SK-N-SH (cell line): ENCODE measurements at regions not wholly inside any gene's neighbourhood (a gene's known extent, or its start where the extent isn't known, plus 50 kb on each side); places are given as distances from the start of the nearest gene placed in this dataset.

Experiments
- ELF1 ChIP-seq: IDR thresholded peaks from 2 replicates; pipeline ENCODE4 v1.4.0; 2012
- EP300 ChIP-seq, 2 experiments: IDR thresholded peaks; 2 replicates each; pipeline versions ENCODE4 v1.4.0 to v1.6.1; 2012; ENCODE audit warnings: borderline replicate concordance in 1 of 2, low read depth in 1 of 2, low read length in 1 of 2
- FOXM1 ChIP-seq: IDR thresholded peaks from 2 replicates; pipeline ENCODE4 v1.4.0; 2012; ENCODE audit warnings: low read depth, mild to moderate bottlenecking
- JUND ChIP-seq: IDR thresholded peaks from 2 replicates; pipeline ENCODE4 v1.4.0; 2012
- MXI1 ChIP-seq: IDR thresholded peaks from 2 replicates; pipeline ENCODE4 v1.6.1; 2012; ENCODE audit warnings: mild to moderate bottlenecking, low read depth, low read length, improper control_type of control experiment
- NFIC ChIP-seq: IDR thresholded peaks from 2 replicates; pipeline ENCODE4 v1.4.0; 2012; ENCODE audit warnings: borderline replicate concordance
- POLR2AphosphoS5 ChIP-seq: IDR thresholded peaks from 2 replicates; pipeline ENCODE4 v1.6.1; 2012; ENCODE audit warnings: low read depth, low read length
- RFX5 ChIP-seq: IDR thresholded peaks from 2 replicates; pipeline ENCODE4 v1.6.1; 2012; ENCODE audit warnings: mild to moderate bottlenecking, improper control_type of control experiment, low read length
- RXRA ChIP-seq: IDR thresholded peaks from 2 replicates; pipeline ENCODE4 v1.4.0; 2012; ENCODE audit warnings: low read depth, mild to moderate bottlenecking, borderline replicate concordance
- SMC3 ChIP-seq: IDR thresholded peaks from 2 replicates; pipeline ENCODE4 v1.6.1; 2012; ENCODE audit warnings: low read depth, low read length, improper control_type of control experiment
- TAF1 ChIP-seq: IDR thresholded peaks from 2 replicates; pipeline ENCODE4 v1.6.1; 2012; ENCODE audit warnings: low read depth, mild to moderate bottlenecking, low read length, moderate library complexity, borderline replicate concordance
- TF ChIP-seq, protein P1 (sequence below): IDR thresholded peaks from 2 replicates; pipeline ENCODE4 v1.6.1; 2012; ENCODE audit warnings: mild to moderate bottlenecking, low read depth, low read length, moderate library complexity
- TF ChIP-seq, protein P2 (sequence below): fragments of 200-600 bp; sonication (generic); IDR thresholded peaks from 2 replicates; pipeline ENCODE4 v1.6.1; 2017; ENCODE audit warnings: antibody characterized with exemption, mild to moderate bottlenecking, moderate library complexity
- TF ChIP-seq, protein P3 (sequence below): fragments of 150-350 bp; IDR thresholded peaks from 2 replicates; pipeline ENCODE4 v1.6.1; 2017; ENCODE audit warnings: antibody characterized with exemption, low read length, low read depth, borderline replicate concordance

DNA sequence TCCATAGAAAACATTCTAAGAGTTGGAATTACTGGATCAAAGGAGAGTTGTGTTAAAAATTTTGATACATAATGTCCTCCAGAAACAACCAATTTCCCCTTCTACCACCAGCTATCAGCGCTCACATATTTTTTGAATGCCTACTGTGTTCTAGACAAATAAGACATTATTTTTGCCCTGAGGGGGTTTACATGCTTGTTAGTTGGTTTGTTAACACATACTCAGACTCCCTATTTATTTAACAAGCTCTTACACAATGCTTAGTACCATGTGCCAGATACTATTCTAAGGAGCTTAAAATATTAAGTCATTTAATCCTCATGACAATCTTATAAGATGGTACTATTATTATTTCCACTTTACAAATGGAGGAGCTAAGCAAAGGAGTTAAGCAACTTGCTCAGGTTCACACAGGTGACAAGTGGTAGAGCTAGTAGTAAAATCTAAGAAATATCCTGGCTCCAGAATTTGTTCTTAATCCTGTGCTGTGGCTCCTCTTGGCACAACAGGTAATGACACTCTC, 194.2 kb downstream of the UTP18 start:
- TF ChIP-seq ELF1 (no peak), RFX5 (no peak), TAF1 (no peak), FOXM1 (no peak), POLR2AphosphoS5 (no peak), JUND (no peak), NFIC (no peak), MXI1 (no peak), RXRA (no peak), SMC3 (no peak), EP300 (IDR thresholded peaks at IDR 0.05; ENCODE audit: borderline replicate concordance in 1 of 2, low read depth in 1 of 2, low read length in 1 of 2) (no peak)
- TF ChIP-seq, protein P1, sequence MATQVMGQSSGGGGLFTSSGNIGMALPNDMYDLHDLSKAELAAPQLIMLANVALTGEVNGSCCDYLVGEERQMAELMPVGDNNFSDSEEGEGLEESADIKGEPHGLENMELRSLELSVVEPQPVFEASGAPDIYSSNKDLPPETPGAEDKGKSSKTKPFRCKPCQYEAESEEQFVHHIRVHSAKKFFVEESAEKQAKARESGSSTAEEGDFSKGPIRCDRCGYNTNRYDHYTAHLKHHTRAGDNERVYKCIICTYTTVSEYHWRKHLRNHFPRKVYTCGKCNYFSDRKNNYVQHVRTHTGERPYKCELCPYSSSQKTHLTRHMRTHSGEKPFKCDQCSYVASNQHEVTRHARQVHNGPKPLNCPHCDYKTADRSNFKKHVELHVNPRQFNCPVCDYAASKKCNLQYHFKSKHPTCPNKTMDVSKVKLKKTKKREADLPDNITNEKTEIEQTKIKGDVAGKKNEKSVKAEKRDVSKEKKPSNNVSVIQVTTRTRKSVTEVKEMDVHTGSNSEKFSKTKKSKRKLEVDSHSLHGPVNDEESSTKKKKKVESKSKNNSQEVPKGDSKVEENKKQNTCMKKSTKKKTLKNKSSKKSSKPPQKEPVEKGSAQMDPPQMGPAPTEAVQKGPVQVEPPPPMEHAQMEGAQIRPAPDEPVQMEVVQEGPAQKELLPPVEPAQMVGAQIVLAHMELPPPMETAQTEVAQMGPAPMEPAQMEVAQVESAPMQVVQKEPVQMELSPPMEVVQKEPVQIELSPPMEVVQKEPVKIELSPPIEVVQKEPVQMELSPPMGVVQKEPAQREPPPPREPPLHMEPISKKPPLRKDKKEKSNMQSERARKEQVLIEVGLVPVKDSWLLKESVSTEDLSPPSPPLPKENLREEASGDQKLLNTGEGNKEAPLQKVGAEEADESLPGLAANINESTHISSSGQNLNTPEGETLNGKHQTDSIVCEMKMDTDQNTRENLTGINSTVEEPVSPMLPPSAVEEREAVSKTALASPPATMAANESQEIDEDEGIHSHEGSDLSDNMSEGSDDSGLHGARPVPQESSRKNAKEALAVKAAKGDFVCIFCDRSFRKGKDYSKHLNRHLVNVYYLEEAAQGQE = no peak
- TF ChIP-seq, protein P2, sequence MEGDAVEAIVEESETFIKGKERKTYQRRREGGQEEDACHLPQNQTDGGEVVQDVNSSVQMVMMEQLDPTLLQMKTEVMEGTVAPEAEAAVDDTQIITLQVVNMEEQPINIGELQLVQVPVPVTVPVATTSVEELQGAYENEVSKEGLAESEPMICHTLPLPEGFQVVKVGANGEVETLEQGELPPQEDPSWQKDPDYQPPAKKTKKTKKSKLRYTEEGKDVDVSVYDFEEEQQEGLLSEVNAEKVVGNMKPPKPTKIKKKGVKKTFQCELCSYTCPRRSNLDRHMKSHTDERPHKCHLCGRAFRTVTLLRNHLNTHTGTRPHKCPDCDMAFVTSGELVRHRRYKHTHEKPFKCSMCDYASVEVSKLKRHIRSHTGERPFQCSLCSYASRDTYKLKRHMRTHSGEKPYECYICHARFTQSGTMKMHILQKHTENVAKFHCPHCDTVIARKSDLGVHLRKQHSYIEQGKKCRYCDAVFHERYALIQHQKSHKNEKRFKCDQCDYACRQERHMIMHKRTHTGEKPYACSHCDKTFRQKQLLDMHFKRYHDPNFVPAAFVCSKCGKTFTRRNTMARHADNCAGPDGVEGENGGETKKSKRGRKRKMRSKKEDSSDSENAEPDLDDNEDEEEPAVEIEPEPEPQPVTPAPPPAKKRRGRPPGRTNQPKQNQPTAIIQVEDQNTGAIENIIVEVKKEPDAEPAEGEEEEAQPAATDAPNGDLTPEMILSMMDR = no peak
- TF ChIP-seq, protein P3, sequence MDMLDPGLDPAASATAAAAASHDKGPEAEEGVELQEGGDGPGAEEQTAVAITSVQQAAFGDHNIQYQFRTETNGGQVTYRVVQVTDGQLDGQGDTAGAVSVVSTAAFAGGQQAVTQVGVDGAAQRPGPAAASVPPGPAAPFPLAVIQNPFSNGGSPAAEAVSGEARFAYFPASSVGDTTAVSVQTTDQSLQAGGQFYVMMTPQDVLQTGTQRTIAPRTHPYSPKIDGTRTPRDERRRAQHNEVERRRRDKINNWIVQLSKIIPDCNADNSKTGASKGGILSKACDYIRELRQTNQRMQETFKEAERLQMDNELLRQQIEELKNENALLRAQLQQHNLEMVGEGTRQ = no peak
